CD4-positive, alpha-beta T cell treated with Interleukin-4 for 1 hour (primary cell): ENCODE measurements at regions not wholly inside any gene's neighbourhood (a gene's known extent, or its start where the extent isn't known, plus 50 kb on each side); places are given as distances from the start of the nearest gene placed in this dataset.
A peak's percentile ranks its signal among the peaks of the same experiment; 100 is the strongest.

Experiments used
- DNase-seq, 2 donors: peaks; one replicate each; pipeline ENCODE4 v3.0.0-alpha.2; 2020 to 2022

- no peak for DNase-seq
Observed at GRCh38 chr7:157482517-157483087, 145.8 kb downstream of the DNAJB6 start.

DNA sequence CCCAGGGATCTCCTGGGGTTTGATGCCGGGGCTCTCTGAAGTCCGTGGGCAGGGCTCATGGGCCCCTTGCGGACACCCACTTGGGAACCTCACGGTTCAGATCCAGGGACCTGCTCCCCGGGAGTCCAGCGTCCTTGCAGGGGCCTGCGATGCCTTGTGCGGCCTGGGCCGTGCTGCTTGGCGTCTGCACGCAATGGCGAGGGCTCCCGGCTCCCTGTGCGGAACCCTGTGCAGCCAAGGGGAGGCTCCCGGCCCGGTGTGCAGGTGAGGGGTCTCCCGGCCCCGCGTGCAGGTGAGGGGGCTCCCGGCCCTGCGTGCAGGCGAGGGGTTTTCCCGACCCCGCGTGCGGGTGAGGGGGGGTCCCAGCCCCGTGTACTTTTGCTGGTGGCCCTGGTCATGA is 146.7 kb downstream of the DNAJB6 start:
- no peak for DNase-seq

DNA sequence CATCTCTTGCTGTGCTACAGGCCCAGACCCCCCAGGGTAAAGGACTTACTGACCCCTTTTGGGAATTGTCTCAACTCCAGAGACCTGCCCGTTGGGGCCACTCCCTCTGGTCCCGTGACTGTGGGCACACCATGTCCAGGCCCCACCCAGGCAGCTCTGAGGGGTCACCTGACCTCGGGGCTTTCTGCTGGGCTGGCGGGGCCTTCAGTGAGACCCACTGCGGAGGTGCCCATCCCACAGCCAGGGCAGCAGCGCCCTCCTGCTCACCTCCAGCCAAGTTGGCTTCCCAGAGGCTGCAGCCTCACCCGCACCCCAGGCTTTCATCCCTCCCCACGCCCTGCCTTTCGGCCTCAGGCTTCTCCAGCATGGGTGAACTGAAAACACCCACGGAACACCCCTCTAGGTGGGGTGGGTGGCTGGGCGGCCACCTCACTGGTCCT is 147.2 kb downstream of the DNAJB6 start:
- no peak for DNase-seq

GRCh38 chr7:157484411-157485081 is 147.7 kb downstream of the DNAJB6 start:
- DNase-seq, result no peak

GRCh38 chr7:157485361-157485831 is 148.6 kb downstream of the DNAJB6 start:
- peak in 1 of 2 donors; percentile 14 for DNase-seq

GRCh38 chr7:157486007-157486755 is 149.4 kb downstream of the DNAJB6 start:
- no peak for DNase-seq

DNA sequence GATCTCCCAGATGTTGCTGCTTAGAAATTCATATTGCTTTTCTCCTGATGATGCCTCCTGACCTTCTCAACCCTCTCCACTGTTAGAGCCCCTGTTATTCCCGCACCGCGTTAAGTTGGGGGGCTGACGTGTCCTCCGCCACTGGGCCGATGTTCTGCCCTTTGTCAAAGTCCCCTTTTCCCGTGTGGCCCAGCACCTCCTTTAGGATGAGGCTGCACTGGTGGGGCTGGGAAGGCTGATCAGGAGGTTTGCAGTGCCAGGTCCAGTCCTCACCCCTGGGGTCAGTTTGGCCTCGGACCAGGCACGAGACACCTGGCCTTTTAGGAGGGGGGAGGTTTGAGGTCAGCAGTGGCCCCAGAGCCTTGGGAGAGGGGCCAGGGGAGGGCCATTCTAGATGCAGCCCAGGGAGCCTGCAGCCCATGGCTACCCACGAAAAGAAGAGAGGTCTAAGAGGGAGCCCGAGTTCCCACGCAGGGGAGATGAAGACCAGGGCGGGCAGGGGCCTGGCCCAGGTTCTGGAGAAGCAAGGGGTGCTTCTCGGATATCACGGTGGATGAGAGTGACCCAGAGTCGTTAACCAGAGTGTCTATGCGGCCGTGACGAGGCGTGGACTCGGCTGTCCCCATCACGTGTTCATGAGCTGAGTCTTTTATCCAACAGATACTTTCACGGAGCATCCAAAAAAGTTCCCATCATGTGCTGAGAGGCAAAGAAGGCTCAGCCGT is 150.4 kb downstream of the DNAJB6 start:
- no peak for DNase-seq

- no peak for DNase-seq
Observed at GRCh38 chr7:157488281-157488680, 151.5 kb downstream of the DNAJB6 start.

GRCh38 chr7:157488966-157489365 is 152.2 kb downstream of the DNAJB6 start:
- DNase-seq, result no peak
